ENCODE measurements at regions not wholly inside any gene's neighbourhood (a gene's known extent, or its start where the extent isn't known, plus 50 kb on each side); places are given as distances from the start of the nearest gene placed in this dataset.
"Not testable (repeated sequence)": the region's sequence is repeated elsewhere in the genome, so short reads cannot be mapped to it uniquely, and the experiment has no call there.

DNA sequence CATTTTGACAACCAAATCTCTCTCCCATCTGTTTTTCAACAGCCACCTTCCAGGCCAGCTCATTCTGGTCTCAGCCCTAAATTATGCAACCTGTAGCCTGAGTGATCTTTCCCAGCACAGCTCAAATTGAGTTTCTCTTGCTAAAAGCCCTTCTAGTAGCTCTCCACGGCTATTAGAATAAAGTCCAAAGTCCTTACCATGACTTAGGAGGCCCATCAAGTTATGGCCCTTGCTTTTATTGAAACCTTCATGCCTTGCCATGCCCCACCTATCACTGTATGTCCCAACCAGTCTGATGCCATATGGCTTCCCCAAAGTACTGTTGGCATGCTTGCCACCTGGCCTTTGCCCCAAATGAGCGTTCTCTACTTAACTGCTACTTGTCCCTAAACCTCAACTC is 303.5 kb upstream of the GADL1 start:
- H3K9ac ChIP-seq = no peak overlapping the region
- H3K79me2 ChIP-seq (ENCODE audit: insufficient read depth, low read depth) = no peaks in the 10 kb centered on the region
- no peaks in the 10 kb centered on the region for H4K20me1 ChIP-seq (ENCODE audit: insufficient read depth)
- TF ChIP-seq, protein P1, sequence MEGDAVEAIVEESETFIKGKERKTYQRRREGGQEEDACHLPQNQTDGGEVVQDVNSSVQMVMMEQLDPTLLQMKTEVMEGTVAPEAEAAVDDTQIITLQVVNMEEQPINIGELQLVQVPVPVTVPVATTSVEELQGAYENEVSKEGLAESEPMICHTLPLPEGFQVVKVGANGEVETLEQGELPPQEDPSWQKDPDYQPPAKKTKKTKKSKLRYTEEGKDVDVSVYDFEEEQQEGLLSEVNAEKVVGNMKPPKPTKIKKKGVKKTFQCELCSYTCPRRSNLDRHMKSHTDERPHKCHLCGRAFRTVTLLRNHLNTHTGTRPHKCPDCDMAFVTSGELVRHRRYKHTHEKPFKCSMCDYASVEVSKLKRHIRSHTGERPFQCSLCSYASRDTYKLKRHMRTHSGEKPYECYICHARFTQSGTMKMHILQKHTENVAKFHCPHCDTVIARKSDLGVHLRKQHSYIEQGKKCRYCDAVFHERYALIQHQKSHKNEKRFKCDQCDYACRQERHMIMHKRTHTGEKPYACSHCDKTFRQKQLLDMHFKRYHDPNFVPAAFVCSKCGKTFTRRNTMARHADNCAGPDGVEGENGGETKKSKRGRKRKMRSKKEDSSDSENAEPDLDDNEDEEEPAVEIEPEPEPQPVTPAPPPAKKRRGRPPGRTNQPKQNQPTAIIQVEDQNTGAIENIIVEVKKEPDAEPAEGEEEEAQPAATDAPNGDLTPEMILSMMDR (conservative IDR thresholded peaks at IDR 0.05; ENCODE audit: low read depth, low read length) = no peak
- no peaks in the 10 kb centered on the region for H3K4me1 ChIP-seq (ENCODE audit: low read depth, poor library complexity, severe bottlenecking)
- no peaks in the 10 kb centered on the region for H3K36me3 ChIP-seq (ENCODE audit: insufficient read depth)
- H3K4me2 ChIP-seq = no peak overlapping the region
- H3K27me3 ChIP-seq (ENCODE audit: insufficient read depth, low read depth) = no peaks in the 10 kb centered on the region
- no peak overlapping the region for H3K4me3 ChIP-seq (IDR thresholded peaks at IDR 0.05; ENCODE audit: insufficient read depth, low read depth, low read length)
- H2AFZ ChIP-seq (ENCODE audit: low read depth) = no peak overlapping the region
- no peak overlapping the region for H3K27ac ChIP-seq

DNA sequence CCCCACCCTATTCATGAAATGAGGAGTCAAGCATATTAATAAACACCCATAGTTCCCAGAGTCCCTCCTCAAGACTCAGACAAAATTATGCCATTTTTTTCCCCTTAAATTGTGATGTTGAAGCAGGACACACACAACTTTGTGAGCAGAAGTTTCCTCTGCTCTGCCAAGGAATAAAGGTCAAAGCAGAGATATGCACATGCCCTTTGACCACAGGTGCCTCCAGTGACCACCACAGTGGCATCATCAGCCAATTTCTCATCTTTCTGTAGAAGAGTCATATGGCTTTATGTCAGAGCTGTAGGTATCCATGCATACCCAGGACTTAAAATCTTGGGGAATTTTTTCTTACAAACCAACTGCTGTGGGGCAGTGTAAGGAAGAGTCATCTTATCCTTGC is 304.4 kb upstream of the GADL1 start:
- no peaks in the 10 kb centered on the region for H3K4me1 ChIP-seq (ENCODE audit: low read depth, poor library complexity, severe bottlenecking)
- no peaks in the 10 kb centered on the region for H3K36me3 ChIP-seq (ENCODE audit: insufficient read depth)
- no peak overlapping the region for H3K9ac ChIP-seq
- no peak overlapping the region for H2AFZ ChIP-seq (ENCODE audit: low read depth)
- H3K4me3 ChIP-seq (IDR thresholded peaks at IDR 0.05; ENCODE audit: insufficient read depth, low read depth, low read length) = no peak overlapping the region
- H3K79me2 ChIP-seq (ENCODE audit: insufficient read depth, low read depth) = no peaks in the 10 kb centered on the region
- no peak overlapping the region for H3K27ac ChIP-seq
- no peak overlapping the region for H3K4me2 ChIP-seq
- H4K20me1 ChIP-seq (ENCODE audit: insufficient read depth) = no peaks in the 10 kb centered on the region
- TF ChIP-seq, protein P1 (conservative IDR thresholded peaks at IDR 0.05; ENCODE audit: low read depth, low read length) = no peak
- no peaks in the 10 kb centered on the region for H3K27me3 ChIP-seq (ENCODE audit: insufficient read depth, low read depth)

DNA sequence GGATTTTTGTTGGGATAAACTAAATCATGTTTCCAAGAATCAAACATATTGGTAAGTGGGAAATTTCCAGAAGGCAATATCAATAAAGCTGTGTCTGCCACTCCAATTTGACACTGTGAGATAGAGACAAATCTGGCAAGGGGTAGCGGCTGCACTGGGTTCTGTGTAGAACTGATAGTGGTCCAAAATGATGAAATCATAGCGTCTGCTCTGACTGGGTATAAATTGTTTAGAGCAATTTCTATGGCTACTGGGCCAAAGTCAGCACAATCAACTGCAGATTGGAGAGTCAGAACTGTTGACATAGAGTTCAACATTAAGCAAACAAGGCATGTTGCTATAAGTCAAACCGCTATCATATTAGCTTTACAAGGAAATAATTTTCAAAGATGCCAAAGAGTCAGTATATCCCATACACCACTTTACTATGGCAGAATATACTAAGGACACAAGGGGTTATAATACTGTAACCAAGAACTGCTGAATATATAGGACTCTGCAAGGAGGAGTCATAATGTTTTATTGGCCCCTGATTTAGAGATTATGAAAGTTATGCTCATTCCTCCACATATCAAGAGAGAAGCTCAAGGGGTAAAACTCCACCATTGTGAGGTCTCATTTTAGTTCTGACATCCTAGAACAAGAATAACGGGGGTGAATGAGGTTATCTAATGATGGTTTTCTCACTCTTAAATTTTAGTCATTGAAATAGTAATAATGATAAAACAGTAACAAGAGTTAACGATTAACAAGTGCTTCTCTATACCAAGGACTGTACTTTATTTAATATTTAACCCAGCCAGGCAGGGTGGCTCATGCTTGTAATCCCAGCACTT is 309.7 kb upstream of the GADL1 start:
- no peak overlapping the region for H3K27ac ChIP-seq
- TF ChIP-seq, protein P1 (conservative IDR thresholded peaks at IDR 0.05; ENCODE audit: low read depth, low read length) = no peak
- no peak overlapping the region for H2AFZ ChIP-seq (ENCODE audit: low read depth)
- no peaks in the 10 kb centered on the region for H3K36me3 ChIP-seq (ENCODE audit: insufficient read depth)
- H3K79me2 ChIP-seq (ENCODE audit: insufficient read depth, low read depth) = no peaks in the 10 kb centered on the region
- no peaks in the 10 kb centered on the region for H4K20me1 ChIP-seq (ENCODE audit: insufficient read depth)
- no peaks in the 10 kb centered on the region for H3K27me3 ChIP-seq (ENCODE audit: insufficient read depth, low read depth)
- H3K4me2 ChIP-seq = no peak overlapping the region
- H3K4me1 ChIP-seq (ENCODE audit: low read depth, poor library complexity, severe bottlenecking) = no peaks in the 10 kb centered on the region
- no peak overlapping the region for H3K9ac ChIP-seq
- H3K4me3 ChIP-seq (IDR thresholded peaks at IDR 0.05; ENCODE audit: insufficient read depth, low read depth, low read length) = no peak overlapping the region

DNA sequence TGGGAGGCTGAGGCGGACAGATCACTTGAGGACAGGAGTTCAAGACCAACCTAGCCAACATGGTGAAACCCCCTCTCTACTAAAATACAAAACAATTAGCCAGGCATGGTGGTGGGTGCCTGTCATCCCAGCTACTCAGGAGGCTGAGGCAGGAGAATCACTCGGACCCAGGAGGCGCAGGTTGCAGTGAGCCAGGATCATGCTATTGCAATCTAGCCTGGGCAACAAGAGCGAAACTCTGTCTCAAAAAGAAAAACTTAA is 310.3 kb upstream of the GADL1 start:
- H3K36me3 ChIP-seq (ENCODE audit: insufficient read depth); H3K27ac ChIP-seq; H3K27me3 ChIP-seq (ENCODE audit: insufficient read depth, low read depth); H4K20me1 ChIP-seq (ENCODE audit: insufficient read depth); H3K4me2 ChIP-seq; H3K9ac ChIP-seq; H3K79me2 ChIP-seq (ENCODE audit: insufficient read depth, low read depth); H3K4me3 ChIP-seq (IDR thresholded peaks at IDR 0.05; ENCODE audit: insufficient read depth, low read depth, low read length); H3K4me1 ChIP-seq (ENCODE audit: low read depth, poor library complexity, severe bottlenecking); H2AFZ ChIP-seq (ENCODE audit: low read depth): not testable (repeated sequence)

DNA sequence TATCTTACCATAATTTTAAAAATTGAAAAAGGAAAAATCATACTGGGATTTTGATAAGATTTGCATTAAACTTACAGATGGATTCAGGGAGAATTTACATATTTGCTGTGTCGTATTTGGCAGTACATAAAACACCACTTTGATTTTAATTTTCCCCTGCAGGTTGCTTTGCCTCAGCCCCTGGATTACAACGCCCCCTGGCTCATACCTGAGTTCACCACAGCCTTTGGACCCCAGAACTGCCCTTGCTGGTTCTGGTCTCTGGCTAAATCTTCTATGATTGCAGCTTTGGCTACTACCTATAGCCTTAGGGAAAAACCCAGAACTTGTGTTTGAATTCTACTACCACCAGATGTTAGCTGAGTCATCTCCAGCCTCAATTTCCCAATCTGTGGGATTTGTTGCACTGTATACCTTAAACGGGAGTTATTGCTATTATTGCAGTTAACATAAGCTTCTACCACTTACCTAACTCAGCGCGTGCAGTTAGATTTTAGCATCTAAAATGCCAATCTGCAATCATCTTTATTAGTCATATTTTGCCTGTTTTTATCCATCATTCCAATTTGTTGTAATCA is 315.7 kb upstream of the GADL1 start:
- H3K36me3 ChIP-seq (ENCODE audit: insufficient read depth) = no peaks in the 10 kb centered on the region
- no peak overlapping the region for H2AFZ ChIP-seq (ENCODE audit: low read depth)
- no peak overlapping the region for H3K27ac ChIP-seq
- H3K9ac ChIP-seq = no peak overlapping the region
- H4K20me1 ChIP-seq (ENCODE audit: insufficient read depth) = no peaks in the 10 kb centered on the region
- H3K79me2 ChIP-seq (ENCODE audit: insufficient read depth, low read depth) = no peaks in the 10 kb centered on the region
- H3K27me3 ChIP-seq (ENCODE audit: insufficient read depth, low read depth) = no peaks in the 10 kb centered on the region
- no peak overlapping the region for H3K4me3 ChIP-seq (IDR thresholded peaks at IDR 0.05; ENCODE audit: insufficient read depth, low read depth, low read length)
- no peak overlapping the region for H3K4me2 ChIP-seq
- H3K4me1 ChIP-seq (ENCODE audit: low read depth, poor library complexity, severe bottlenecking) = no peaks in the 10 kb centered on the region
- TF ChIP-seq, protein P1 (conservative IDR thresholded peaks at IDR 0.05; ENCODE audit: low read depth, low read length) = no peak
